Right lung (tissue), 2 donors: ENCODE measurements at regions not wholly inside any gene's neighbourhood (a gene's known extent, or its start where the extent isn't known, plus 50 kb on each side); places are given as distances from the start of the nearest gene placed in this dataset.
"Not testable (repeated sequence)": the region's sequence is repeated elsewhere in the genome, so short reads cannot be mapped to it uniquely, and the experiment has no call there.

Experiments used
- DNase-seq, 2 donors: peaks; one replicate each; pipeline ENCODE4 v3.0.0-alpha.2; 2013

GRCh38 chr3:72536206-72536877, 311.9 kb downstream of the SHQ1 start:
- no peak for DNase-seq

DNA sequence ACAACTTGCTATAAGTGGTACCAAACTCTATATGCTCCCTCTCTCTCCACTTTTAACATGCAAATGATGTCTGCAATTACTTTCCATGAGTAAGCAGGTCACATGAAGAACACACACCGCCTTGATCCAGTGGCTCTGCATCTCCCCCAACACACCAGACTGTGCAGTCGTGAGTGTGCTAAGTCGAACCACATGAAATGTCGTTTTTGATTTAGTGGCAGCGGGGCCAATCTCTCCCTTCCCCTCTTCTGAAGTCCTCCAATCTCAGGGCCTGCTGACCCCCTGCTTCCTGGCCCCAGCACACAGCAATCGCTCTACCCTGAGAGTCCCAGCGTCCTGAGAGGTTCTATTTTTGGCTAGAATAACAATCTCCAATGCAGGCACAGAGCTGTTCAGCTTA, 312.5 kb downstream of the SHQ1 start:
- DNase-seq = no peak

DNA sequence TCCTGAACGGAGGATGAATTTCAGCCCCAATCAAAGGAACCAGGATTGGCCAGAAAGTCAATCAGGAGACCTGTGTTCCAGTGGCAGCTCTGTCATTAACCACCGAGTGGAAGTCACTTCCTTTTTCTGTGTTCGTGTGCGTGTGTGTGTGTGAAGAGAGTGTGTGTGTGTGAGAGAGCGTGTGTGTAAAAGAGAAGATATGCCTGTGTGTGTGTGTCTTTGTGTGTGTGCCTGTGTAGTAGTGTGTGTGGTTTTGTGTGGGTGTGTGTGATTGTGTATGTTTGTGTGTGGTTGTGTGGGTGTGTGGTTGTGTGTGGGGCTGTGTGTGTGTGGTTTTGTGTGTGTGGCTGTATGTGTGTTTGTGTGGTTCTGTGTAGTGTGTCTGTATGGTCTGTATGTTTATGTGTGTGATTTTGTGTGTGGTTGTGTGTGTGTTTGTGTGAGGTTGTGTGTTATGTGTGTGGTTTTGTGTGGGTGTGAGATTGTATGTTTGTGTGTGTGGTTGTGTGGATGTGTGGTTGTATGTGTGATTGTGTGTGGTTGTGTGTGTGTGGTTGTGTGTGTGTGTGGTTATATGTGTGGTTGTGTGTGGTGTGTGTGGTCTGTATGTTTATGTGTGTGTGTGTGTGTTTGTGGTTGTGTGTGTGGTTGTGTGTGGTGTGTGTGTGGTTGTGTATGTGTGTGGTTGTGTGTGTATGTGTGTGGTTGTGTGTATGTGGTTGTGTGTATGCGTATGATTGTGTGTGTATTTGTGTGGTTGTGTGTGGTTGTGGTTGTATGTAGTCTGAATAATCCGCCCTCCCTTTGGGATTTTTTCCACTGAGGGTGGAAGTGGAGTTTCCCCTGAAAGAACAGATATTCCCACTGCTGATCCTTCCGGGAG, 314.4 kb downstream of the SHQ1 start:
- DNase-seq = no peak

DNA sequence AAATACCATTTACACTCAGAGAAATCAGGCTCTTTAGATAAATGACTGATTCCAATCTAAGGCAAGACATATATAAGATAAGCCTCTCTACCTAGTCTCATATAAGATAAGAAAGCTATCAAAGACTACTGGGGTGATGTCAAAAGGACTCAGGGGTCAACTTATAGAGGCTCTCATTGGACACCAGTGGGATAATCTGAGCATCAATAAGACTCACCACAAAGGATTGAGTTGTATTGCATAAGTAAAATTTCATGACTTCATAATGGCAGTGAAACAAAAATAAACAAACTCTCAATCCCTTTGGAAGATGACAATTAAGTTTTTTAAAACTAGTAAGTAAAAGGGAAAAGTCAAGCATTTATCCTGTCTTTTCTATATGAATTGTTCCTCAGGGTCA, 317.8 kb downstream of the SHQ1 start:
- no peak for DNase-seq

- DNase-seq = peak; percentile 82 to 85
These were observed 319.2 kb downstream of the SHQ1 start for GRCh38 chr3:72529081-72529480.

GRCh38 chr3:72523429-72524151, 324.7 kb downstream of the SHQ1 start:
- no peak for DNase-seq

DNA sequence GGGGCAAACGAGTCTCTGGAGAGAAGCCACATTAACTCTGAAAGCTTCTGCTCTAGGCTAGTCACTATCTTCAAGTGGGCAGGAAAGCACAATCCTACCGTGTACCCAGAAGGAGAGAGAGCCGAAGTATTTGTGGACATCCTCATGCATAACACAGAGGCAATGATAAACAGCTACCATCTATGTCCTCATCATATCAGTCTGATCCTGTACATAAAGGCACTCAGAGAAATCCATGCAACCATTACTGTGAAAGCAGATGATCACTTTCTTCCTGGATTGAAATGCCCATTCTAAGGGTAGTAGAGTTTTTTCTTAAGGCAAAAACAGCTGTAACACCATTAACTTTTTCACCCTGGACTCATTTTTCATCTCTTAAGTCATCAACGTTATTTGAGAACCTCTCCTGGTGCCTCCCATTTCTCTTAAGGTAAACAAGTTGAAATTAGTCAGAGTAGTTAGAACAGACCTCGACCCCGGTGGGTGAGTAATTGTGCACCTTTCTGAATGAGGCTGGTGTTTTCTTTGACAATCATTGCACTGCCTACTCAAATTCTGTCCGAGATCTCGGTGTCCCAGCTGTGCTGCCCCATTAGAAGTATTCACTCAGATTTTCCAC, 327.4 kb downstream of the SHQ1 start:
- DNase-seq = no peak

GRCh38 chr3:72519946-72520604, 328.2 kb downstream of the SHQ1 start:
- DNase-seq = no peak

- peak; percentile 72 to 75 for DNase-seq
These were observed 330.3 kb downstream of the SHQ1 start for GRCh38 chr3:72517921-72518424.

- DNase-seq = no peak
These were observed 330.9 kb downstream of the SHQ1 start for GRCh38 chr3:72517336-72517735.

DNA sequence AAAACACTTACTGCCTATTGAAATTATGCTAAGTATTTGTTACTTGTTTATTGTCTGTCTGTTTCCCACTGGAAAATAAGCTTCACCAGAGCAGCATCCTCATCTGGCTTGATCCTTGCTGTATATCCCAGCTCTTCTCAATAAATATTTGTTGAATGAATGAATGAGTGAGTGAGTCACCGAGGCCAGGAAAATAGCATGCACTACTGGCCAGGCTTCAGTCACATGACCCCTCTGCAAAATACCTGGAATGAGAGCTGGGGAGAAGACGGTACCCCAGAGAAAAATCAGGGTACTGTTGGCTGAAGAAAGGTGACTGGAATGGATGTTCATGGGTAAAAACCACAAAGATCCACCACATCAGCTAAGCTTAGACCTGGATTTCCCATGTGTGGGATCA, 331.9 kb downstream of the SHQ1 start:
- DNase-seq = no peak

- no peak for DNase-seq
These were observed 332.3 kb downstream of the SHQ1 start for GRCh38 chr3:72515941-72516340.

- DNase-seq = peak in 1 of 2 donors; percentile 42
These were observed 333.0 kb downstream of the SHQ1 start for GRCh38 chr3:72515281-72515680.

- no peak for DNase-seq
These were observed 338.0 kb downstream of the SHQ1 start for GRCh38 chr3:72510247-72510646.

- DNase-seq = no peak
These were observed 342.5 kb downstream of the SHQ1 start for GRCh38 chr3:72505539-72506405.

DNA sequence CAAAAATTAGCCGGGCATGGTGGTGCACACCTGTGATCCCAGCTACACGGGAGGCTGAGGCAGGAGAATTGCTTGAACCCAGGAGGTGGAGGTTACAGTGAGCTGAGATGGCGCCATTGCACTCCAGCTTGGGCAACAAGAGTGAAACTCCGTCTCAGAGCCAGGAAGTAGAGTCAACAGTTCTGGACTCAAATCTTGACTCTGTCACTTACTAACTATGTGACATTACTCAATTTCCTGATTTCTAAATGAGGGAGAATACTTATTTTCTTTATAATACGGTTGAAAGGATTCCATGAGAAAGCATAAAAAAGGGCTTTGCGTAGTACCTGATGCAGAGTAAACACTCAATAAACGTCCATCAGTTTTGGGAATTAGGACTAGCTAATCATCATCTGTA, 350.7 kb downstream of the SHQ1 start:
- not testable (repeated sequence) for DNase-seq

DNA sequence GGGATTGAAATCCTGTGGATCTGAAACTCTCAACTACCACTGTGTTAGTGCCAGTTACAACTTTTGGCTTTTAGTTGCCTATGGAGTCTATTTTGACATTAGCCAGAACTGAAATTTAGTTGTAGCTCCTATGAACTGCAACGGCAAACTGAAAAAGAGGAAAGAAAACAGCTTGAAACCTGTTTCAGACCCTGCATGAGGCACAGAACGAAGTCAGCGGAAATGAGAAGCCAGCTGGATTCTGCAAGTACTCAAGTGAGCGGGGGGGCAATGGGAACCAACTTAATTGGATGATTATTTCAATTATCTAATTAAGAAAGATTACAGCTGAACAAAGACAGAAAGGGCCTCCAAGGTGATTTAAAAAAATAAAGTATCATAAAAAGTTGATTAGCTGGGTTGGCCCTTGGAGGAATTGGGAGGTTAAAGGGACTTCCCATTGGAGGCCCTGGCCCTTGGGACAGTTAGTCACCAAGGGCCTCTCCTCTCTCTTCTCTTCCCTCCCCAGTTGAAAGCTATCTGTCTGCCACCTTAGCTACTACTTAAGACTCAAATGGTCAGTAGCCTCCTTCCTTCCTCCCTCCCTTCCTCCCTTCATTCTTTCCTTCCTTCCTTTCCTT, 352.1 kb downstream of the SHQ1 start:
- DNase-seq = peak in 1 of 2 donors; percentile 34

DNA sequence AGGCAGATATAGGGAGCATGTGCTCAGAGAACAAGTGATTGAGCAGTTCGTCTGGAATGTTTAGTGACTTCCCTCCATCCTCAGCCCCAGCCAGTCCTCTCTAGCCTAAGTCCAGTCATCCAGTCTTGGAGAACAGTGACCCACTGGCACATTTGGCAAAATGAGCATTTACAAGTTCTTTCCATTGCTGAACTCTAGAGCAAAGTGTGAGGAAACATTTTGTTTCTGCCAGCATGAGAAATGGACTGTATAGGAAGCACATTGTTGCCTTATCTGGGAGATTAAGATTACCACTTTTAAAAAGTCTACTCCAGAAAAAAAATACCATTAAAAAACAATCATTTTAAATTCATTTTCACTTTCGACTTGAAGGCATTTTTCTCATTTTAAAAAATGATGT, 353.6 kb downstream of the SHQ1 start:
- DNase-seq = peak in 1 of 2 donors; percentile 42

DNA sequence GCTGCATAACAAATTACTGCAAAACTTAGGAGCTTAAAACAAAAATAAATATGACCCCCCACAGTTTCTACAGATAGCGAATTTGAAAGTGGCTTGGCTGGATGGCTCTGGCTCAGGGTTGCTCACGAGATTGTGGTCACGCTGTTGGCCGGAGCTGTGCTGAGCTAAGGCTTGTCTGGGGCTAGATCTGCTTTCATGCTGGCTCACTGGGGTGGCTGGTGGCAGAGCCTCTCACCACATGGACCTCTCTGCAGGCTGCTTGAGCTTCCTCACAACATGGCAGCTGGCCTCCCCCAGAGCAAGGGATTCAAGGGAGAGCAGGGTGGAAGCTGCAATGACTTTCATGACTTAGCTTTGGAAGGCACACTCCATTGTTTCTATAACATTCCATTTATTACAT, 354.1 kb downstream of the SHQ1 start:
- no peak for DNase-seq

DNA sequence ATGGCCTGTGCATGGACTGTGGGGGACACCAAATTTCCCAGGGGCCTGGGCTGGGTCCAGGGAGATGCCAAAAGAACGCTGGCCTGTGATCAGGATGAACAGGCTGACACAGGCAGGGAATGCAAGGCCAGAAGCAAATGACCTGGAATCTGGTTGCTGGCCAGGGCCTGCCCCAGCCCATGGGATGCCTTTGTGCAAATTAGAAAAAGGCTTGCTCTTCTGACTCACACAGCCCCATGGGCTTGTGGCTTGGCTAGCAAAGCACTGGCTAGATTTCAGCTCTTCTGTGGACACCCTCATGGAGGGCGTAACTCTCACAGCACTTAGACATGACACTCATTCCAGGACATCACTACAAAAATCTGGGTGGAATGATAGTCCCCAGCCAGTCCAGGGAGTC, 356.0 kb downstream of the SHQ1 start:
- no peak for DNase-seq
